Uterus (tissue), 3 donors: ENCODE measurements at regions not wholly inside any gene's neighbourhood (a gene's known extent, or its start where the extent isn't known, plus 50 kb on each side); places are given as distances from the start of the nearest gene placed in this dataset.
A peak's percentile ranks its signal among the peaks of the same experiment; 100 is the strongest.

Experiments used
- DNase-seq, 2 donors: peaks; one replicate each; pipeline ENCODE4 v3.0.0-alpha.2; 2019 to 2020
- H3K27ac ChIP-seq, 2 donors: fragments of 200-600 bp; sonication (generic); 1 replicate in 1 of 2; 2 replicates in 1 of 2; pipeline ENCODE4 v1.5.1; 2016 to 2018
- H3K27me3 ChIP-seq, 2 donors: fragments of 200-600 bp; sonication (generic); one replicate each; pipeline ENCODE4 v1.5.1; 2018 to 2019; ENCODE audit warnings: control low read depth in 1 of 2
- H3K36me3 ChIP-seq, 2 donors: fragments of 200-600 bp; sonication (generic); one replicate each; pipeline ENCODE4 v1.5.1; 2019; ENCODE audit warnings: control low read depth in 1 of 2
- H3K4me1 ChIP-seq, 2 donors: fragments of 200-600 bp; sonication (generic); one replicate each; pipeline ENCODE4 v1.5.1; 2018 to 2019; ENCODE audit warnings: control low read depth in 1 of 2
- H3K4me3 ChIP-seq, 2 donors: fragments of 200-600 bp; sonication (generic); 1 replicate in 1 of 2; 2 replicates in 1 of 2; pipeline ENCODE4 v1.5.1; 2018 to 2019; ENCODE audit warnings: mild to moderate bottlenecking in 1 of 2
- H3K9me3 ChIP-seq, 2 donors: fragments of 200-600 bp; sonication (generic); one replicate each; pipeline ENCODE4 v1.5.1; 2019; ENCODE audit warnings: control low read depth in 1 of 2
- CTCF ChIP-seq, 4 experiments: fragments of 200-600 bp in 2 of 4; fragments of 450-650 bp in 2 of 4; sonication (generic) in 2 of 4; IDR thresholded peaks; one replicate each; pipeline ENCODE4 v1.5.1; 2016 to 2019; ENCODE audit warnings: antibody characterized with exemption in 4 of 4, mild to moderate bottlenecking in 2 of 4, moderate library complexity in 1 of 4
- POLR2A ChIP-seq, 2 donors: fragments of 450-650 bp; IDR thresholded peaks; one replicate each; pipeline ENCODE4 v1.6.1; 2016; ENCODE audit warnings: antibody characterized with exemption in 2 of 2, mild to moderate bottlenecking in 1 of 2, moderate library complexity in 1 of 2
- intact Hi-C: fragments of 100-400 bp; cut with DNase I; formaldehyde crosslinking; loops from one replicate; pipeline ENCODE4 v1.15.1; 2023; ENCODE audit warnings: low total_unique reads
- donor health status: DM: yes; HTN: yes; CAD: no.

DNA sequence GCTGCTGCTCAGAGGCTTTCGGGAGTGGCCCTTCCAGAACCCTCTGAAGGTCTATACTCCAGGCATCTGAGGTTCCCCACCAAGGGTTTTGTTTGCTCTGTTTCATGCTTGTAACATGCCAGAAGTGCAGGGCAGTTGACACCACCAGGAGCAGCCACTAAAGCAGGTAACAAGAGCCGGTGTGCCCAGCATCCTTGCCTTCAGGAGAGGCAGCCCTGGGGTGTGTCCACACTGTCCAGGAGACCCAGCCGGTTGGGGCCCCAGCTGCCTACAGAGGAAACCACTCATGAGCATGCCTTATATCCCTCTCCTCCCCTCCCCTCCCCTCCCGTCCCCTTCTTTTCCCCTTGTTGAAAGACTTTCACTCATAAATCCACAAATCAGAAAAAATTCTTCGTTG is 93.1 kb downstream of the CD8B2 start:
- TF ChIP-seq POLR2A (IDR thresholded peaks at IDR 0.05) (no peak), CTCF (IDR thresholded peaks at IDR 0.05) (no peak)
- no peak for DNase-seq
- no peak overlapping the region for H3K4me3 ChIP-seq
- no peaks in the 10 kb centered on the region for H3K36me3 ChIP-seq
- no peaks in the 10 kb centered on the region for H3K27me3 ChIP-seq
- intact Hi-C loops, result loop anchor here (10.0 kb wide), 1 partner anchor 475 kb away; no protein-coding TSS in a partner anchor
- peaks cover 0 to 6% of the 10 kb centered on the region in 2 donors for H3K4me1 ChIP-seq
- H3K27ac ChIP-seq, result no peak overlapping the region
- H3K9me3 ChIP-seq, result no peaks in the 10 kb centered on the region

DNA sequence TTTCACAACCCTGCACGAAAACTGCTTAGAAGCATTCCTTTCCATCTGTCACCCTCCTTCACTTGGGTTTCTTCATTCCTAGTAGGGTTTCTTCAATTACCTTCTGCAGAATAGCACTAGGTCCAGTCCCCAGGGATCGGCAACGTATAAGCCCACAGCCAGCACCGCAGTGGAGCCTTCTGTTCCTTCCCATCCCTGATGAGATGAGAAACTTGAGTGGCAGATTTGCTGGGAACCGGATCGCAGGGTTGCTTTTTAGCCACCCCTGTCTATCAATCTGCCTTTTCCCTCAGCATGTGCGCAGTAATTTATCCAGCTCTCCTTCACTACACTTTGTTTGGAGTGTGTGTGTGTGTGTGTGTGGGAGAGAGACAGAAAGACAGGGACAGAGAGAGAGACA is 94.2 kb downstream of the CD8B2 start:
- no peak for TF ChIP-seq POLR2A (IDR thresholded peaks at IDR 0.05)
- no peak for TF ChIP-seq CTCF (IDR thresholded peaks at IDR 0.05)
- Histone ChIP-seq H3K27me3 (no peaks in the 10 kb centered on the region), H3K4me1 (peaks cover 0 to under 1% of the 10 kb centered on the region in 2 donors), H3K27ac (no peak overlapping the region), H3K36me3 (no peaks in the 10 kb centered on the region), H3K9me3 (no peaks in the 10 kb centered on the region), H3K4me3 (no peak overlapping the region)
- intact Hi-C loops, result loop anchor here (10.0 kb wide), 1 partner anchor 477 kb away; no protein-coding TSS in a partner anchor
- DNase-seq, result no peak

GRCh38 chr2:106581755-106582147 is 94.6 kb downstream of the CD8B2 start:
- Histone ChIP-seq H3K4me3 (peak overlapping the region; percentile 18 to 29), H3K27me3 (no peaks in the 10 kb centered on the region), H3K4me1 (no peaks in the 10 kb centered on the region), H3K27ac (peak overlapping the region; percentile 49 to 53), H3K9me3 (no peaks in the 10 kb centered on the region), H3K36me3 (no peaks in the 10 kb centered on the region)
- no peak for TF ChIP-seq POLR2A (IDR thresholded peaks at IDR 0.05)
- no peak for TF ChIP-seq CTCF (IDR thresholded peaks at IDR 0.05)
- DNase-seq, result no peak
- intact Hi-C loops, result loop anchor here (10.0 kb wide), 1 partner anchor 477 kb away; no protein-coding TSS in a partner anchor

GRCh38 chr2:106582148-106583143 is 95.3 kb downstream of the CD8B2 start:
- H3K36me3 ChIP-seq, result no peaks in the 10 kb centered on the region
- intact Hi-C loops, result loop anchor here (10.0 kb wide), 1 partner anchor 478 kb away; no protein-coding TSS in a partner anchor
- no peaks in the 10 kb centered on the region for H3K27me3 ChIP-seq
- no peaks in the 10 kb centered on the region for H3K9me3 ChIP-seq
- peak overlapping the region; percentile 49 to 53 for H3K27ac ChIP-seq
- H3K4me1 ChIP-seq, result no peaks in the 10 kb centered on the region
- peak; percentile 80 to 84 for DNase-seq
- TF ChIP-seq POLR2A (IDR thresholded peaks at IDR 0.05) (no peak), CTCF (IDR thresholded peaks at IDR 0.05) (peak; percentile 79 to 87 (median 84))
- H3K4me3 ChIP-seq, result peak overlapping the region; percentile 18 to 29
